Gastroesophageal sphincter (tissue), 3 donors: ENCODE measurements at regions not wholly inside any gene's neighbourhood (a gene's known extent, or its start where the extent isn't known, plus 50 kb on each side); places are given as distances from the start of the nearest gene placed in this dataset.

ENCODE experiments used
- POLR2A ChIP-seq, 2 donors: fragments of 450-650 bp; IDR thresholded peaks; one replicate each; pipeline ENCODE4 v1.6.1; 2017; ENCODE audit warnings: antibody characterized with exemption in 2 of 2, mild to moderate bottlenecking in 2 of 2, moderate library complexity in 1 of 2
- TF ChIP-seq, protein P1 (sequence below), 4 experiments: fragments of 200-600 bp in 2 of 4; fragments of 450-650 bp in 2 of 4; sonication (generic) in 1 of 4; IDR thresholded peaks; one replicate each; pipeline ENCODE4 v1.5.1; 2017 to 2019; ENCODE audit warnings: antibody characterized with exemption in 4 of 4, mild to moderate bottlenecking in 2 of 4, moderate library complexity in 2 of 4

DNA sequence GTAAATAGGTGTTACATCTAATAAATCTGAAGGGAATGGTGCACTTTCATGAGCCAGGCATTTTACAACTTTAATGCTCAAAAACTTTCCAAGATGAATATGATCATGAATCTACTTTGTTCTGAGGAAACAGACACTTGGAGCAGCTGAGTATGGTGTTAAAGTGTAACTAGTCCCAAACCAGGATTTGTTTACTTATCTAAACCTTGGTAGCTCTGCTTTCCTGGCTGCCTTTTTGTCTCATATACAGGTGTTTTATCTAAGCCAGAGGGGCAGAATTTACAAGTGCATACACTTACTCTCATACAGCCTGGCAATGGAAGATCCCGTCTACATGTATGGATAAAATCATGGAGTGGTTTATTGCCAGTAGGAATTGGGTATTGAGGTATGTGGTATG lies 171.5 kb downstream of the FAT3 start:
- TF ChIP-seq POLR2A (IDR thresholded peaks at IDR 0.05): no peak
- TF ChIP-seq, protein P1, sequence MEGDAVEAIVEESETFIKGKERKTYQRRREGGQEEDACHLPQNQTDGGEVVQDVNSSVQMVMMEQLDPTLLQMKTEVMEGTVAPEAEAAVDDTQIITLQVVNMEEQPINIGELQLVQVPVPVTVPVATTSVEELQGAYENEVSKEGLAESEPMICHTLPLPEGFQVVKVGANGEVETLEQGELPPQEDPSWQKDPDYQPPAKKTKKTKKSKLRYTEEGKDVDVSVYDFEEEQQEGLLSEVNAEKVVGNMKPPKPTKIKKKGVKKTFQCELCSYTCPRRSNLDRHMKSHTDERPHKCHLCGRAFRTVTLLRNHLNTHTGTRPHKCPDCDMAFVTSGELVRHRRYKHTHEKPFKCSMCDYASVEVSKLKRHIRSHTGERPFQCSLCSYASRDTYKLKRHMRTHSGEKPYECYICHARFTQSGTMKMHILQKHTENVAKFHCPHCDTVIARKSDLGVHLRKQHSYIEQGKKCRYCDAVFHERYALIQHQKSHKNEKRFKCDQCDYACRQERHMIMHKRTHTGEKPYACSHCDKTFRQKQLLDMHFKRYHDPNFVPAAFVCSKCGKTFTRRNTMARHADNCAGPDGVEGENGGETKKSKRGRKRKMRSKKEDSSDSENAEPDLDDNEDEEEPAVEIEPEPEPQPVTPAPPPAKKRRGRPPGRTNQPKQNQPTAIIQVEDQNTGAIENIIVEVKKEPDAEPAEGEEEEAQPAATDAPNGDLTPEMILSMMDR (IDR thresholded peaks at IDR 0.05): no peak
